GM12891 (cell line): ENCODE measurements at regions not wholly inside any gene's neighbourhood (a gene's known extent, or its start where the extent isn't known, plus 50 kb on each side); places are given as distances from the start of the nearest gene placed in this dataset.
"Not testable (repeated sequence)": the region's sequence is repeated elsewhere in the genome, so short reads cannot be mapped to it uniquely, and the experiment has no call there.

Experiments
- PAX5 ChIP-seq: IDR thresholded peaks from 2 replicates; pipeline ENCODE4 v1.6.1; 2011; ENCODE audit warnings: low read length, moderate library complexity, mild to moderate bottlenecking; ENCODE audit not compliant: insufficient read depth, severe bottlenecking
- POLR2A ChIP-seq: IDR thresholded peaks from 2 replicates; pipeline ENCODE4 v1.6.1; 2011; ENCODE audit warnings: low read depth, low read length, control low read depth
- POLR2AphosphoS5 ChIP-seq: IDR thresholded peaks from 2 replicates; pipeline ENCODE4 v1.6.1; 2011; ENCODE audit warnings: low read depth, low read length, control low read depth
- POU2F2 ChIP-seq: IDR thresholded peaks from 2 replicates; pipeline ENCODE4 v1.6.1; 2011; ENCODE audit warnings: low read depth, mild to moderate bottlenecking, control low read depth, low read length, moderate library complexity
- TAF1 ChIP-seq: IDR thresholded peaks from 2 replicates; pipeline ENCODE4 v1.6.1; 2011; ENCODE audit warnings: low read depth, low read length, control low read depth

- TF ChIP-seq POLR2A, POLR2AphosphoS5, TAF1, POU2F2, PAX5: not testable (repeated sequence)
Observed at GRCh38 chr5:176037190-176037589, 69.1 kb upstream of the THOC3 start.
